ENCODE measurements at regions not wholly inside any gene's neighbourhood (a gene's known extent, or its start where the extent isn't known, plus 50 kb on each side); places are given as distances from the start of the nearest gene placed in this dataset.
"Not testable (repeated sequence)": the region's sequence is repeated elsewhere in the genome, so short reads cannot be mapped to it uniquely, and the experiment has no call there.

DNA sequence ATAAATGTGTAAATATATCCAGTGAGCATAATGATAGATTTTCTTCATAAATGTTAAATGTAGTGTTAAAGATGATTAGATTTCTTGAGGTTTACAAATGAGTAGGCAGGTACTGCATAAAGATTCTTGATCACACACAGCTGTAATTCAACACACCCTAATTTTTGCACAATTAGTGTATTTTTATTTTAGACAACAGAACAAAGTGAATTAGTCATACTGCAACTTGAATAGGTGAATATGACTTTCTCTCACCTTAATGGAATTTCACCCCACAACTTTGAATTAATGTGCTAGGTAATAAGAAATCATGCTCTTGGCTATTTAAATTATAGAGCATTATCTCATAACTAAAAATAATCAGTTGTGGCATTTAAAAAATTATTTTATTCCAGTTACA lies 795.7 kb upstream of the ACO1 start:
- H3K79me2 ChIP-seq (ENCODE audit: insufficient read depth, low read length) = no peaks in the 10 kb centered on the region
- TF ChIP-seq EZH2phosphoT487 (IDR thresholded peaks at IDR 0.05; ENCODE audit: borderline replicate concordance) (no peak), CTCF (conservative IDR thresholded peaks at IDR 0.05; ENCODE audit: low read length) (no peak)
- no peaks in the 10 kb centered on the region; the same call in 1 of the 2 replicates for H3K9me3 ChIP-seq (ENCODE audit: insufficient read depth, low read depth, low read length)
- H3K4me1 ChIP-seq (ENCODE audit: insufficient read depth, low read length, poor library complexity, severe bottlenecking) = no peaks in the 10 kb centered on the region
- H3K4me2 ChIP-seq (ENCODE audit: low read depth, low read length, poor library complexity, severe bottlenecking) = no peak overlapping the region
- no peak overlapping the region for H3K9ac ChIP-seq (ENCODE audit: low read depth, low read length, poor library complexity, severe bottlenecking)
- no peak overlapping the region for H3K4me3 ChIP-seq (ENCODE audit: low read length, poor library complexity, severe bottlenecking)
- no peak overlapping the region for H2AFZ ChIP-seq (ENCODE audit: low read length)
- no peaks in the 10 kb centered on the region for H3K36me3 ChIP-seq (ENCODE audit: insufficient read depth, low read length)
- no peaks in the 10 kb centered on the region for H4K20me1 ChIP-seq (ENCODE audit: insufficient read depth, low read length, poor library complexity, severe bottlenecking)
- H3F3A ChIP-seq (ENCODE audit: low read depth) = no peaks in the 10 kb centered on the region
- no peaks in the 10 kb centered on the region for H3K9me2 ChIP-seq (replicated peaks; ENCODE audit: low read depth, low read length)
- no peaks in the 10 kb centered on the region for H3K27me3 ChIP-seq (ENCODE audit: insufficient read depth, low read length, poor library complexity, severe bottlenecking)

GRCh38 chr9:31590091-31590490 lies 794.4 kb upstream of the ACO1 start:
- Histone ChIP-seq H3K27me3 (ENCODE audit: insufficient read depth, low read length, poor library complexity, severe bottlenecking) (no peaks in the 10 kb centered on the region), H3K9me2 (replicated peaks; ENCODE audit: low read depth, low read length) (no peaks in the 10 kb centered on the region)

GRCh38 chr9:31597086-31597485 lies 787.4 kb upstream of the ACO1 start:
- H3K79me2 ChIP-seq (ENCODE audit: insufficient read depth, low read length); H3K9ac ChIP-seq (ENCODE audit: low read depth, low read length, poor library complexity, severe bottlenecking); H3K4me3 ChIP-seq (ENCODE audit: low read length, poor library complexity, severe bottlenecking); H3K4me1 ChIP-seq (ENCODE audit: insufficient read depth, low read length, poor library complexity, severe bottlenecking); H3F3A ChIP-seq (ENCODE audit: low read depth); H3K4me2 ChIP-seq (ENCODE audit: low read depth, low read length, poor library complexity, severe bottlenecking); H3K9me3 ChIP-seq (ENCODE audit: insufficient read depth, low read depth, low read length); H3K27me3 ChIP-seq (ENCODE audit: insufficient read depth, low read length, poor library complexity, severe bottlenecking); H3K9me2 ChIP-seq (replicated peaks; ENCODE audit: low read depth, low read length); H2AFZ ChIP-seq (ENCODE audit: low read length); H3K36me3 ChIP-seq (ENCODE audit: insufficient read depth, low read length); H4K20me1 ChIP-seq (ENCODE audit: insufficient read depth, low read length, poor library complexity, severe bottlenecking): not testable (repeated sequence)

More at GRCh38 chr9:31590091-31590490, 794.4 kb upstream of the ACO1 start:
- H3K9ac ChIP-seq (ENCODE audit: low read depth, low read length, poor library complexity, severe bottlenecking) = no peak overlapping the region
- H2AFZ ChIP-seq (ENCODE audit: low read length) = no peak overlapping the region
- H3F3A ChIP-seq (ENCODE audit: low read depth) = no peaks in the 10 kb centered on the region
- no peaks in the 10 kb centered on the region for H3K79me2 ChIP-seq (ENCODE audit: insufficient read depth, low read length)
- no peak overlapping the region for H3K4me2 ChIP-seq (ENCODE audit: low read depth, low read length, poor library complexity, severe bottlenecking)
- TF ChIP-seq EZH2phosphoT487 (IDR thresholded peaks at IDR 0.05; ENCODE audit: borderline replicate concordance) (no peak), CTCF (conservative IDR thresholded peaks at IDR 0.05; ENCODE audit: low read length) (no peak)
- H3K4me1 ChIP-seq (ENCODE audit: insufficient read depth, low read length, poor library complexity, severe bottlenecking) = no peaks in the 10 kb centered on the region
- H3K9me3 ChIP-seq (ENCODE audit: insufficient read depth, low read depth, low read length) = no peaks in the 10 kb centered on the region
- H3K36me3 ChIP-seq (ENCODE audit: insufficient read depth, low read length) = no peaks in the 10 kb centered on the region
- H4K20me1 ChIP-seq (ENCODE audit: insufficient read depth, low read length, poor library complexity, severe bottlenecking) = no peaks in the 10 kb centered on the region
- no peak overlapping the region for H3K4me3 ChIP-seq (ENCODE audit: low read length, poor library complexity, severe bottlenecking)

DNA sequence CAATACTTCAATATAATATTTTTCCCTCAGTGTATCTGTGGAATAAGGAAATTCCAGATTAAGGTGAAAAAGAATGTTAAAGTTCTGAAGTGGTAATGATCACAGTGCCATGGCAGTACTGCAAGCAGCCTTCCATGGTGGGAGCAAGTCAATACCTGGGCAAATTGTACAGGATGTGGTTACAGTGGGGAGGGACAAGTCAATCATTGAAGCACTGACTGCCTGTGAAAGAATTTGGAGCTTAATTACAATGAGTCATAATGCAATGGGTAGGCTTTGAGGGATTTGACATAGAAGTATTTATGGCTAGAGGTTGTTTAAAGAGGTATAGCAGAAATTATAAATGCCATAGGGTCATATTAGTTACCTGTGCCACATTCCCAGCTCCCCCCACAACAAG lies 786.5 kb upstream of the ACO1 start:
- Histone ChIP-seq H2AFZ (ENCODE audit: low read length) (no peak overlapping the region), H3K36me3 (ENCODE audit: insufficient read depth, low read length) (no peaks in the 10 kb centered on the region), H3K9ac (ENCODE audit: low read depth, low read length, poor library complexity, severe bottlenecking) (no peak overlapping the region), H3K79me2 (ENCODE audit: insufficient read depth, low read length) (no peaks in the 10 kb centered on the region), H3K9me3 (ENCODE audit: insufficient read depth, low read depth, low read length) (no peaks in the 10 kb centered on the region), H3K27me3 (ENCODE audit: insufficient read depth, low read length, poor library complexity, severe bottlenecking) (no peaks in the 10 kb centered on the region), H3F3A (ENCODE audit: low read depth) (no peaks in the 10 kb centered on the region), H3K9me2 (replicated peaks; ENCODE audit: low read depth, low read length) (no peaks in the 10 kb centered on the region), H4K20me1 (ENCODE audit: insufficient read depth, low read length, poor library complexity, severe bottlenecking) (no peaks in the 10 kb centered on the region), H3K4me1 (ENCODE audit: insufficient read depth, low read length, poor library complexity, severe bottlenecking) (no peaks in the 10 kb centered on the region), H3K4me3 (ENCODE audit: low read length, poor library complexity, severe bottlenecking) (no peak overlapping the region), H3K4me2 (ENCODE audit: low read depth, low read length, poor library complexity, severe bottlenecking) (no peak overlapping the region)
- TF ChIP-seq EZH2phosphoT487 (IDR thresholded peaks at IDR 0.05; ENCODE audit: borderline replicate concordance) (no peak), CTCF (conservative IDR thresholded peaks at IDR 0.05; ENCODE audit: low read length) (no peak)

Data from Loucy (cell line).